Left renal cortex interstitium (tissue), 4 donors: ENCODE measurements at regions not wholly inside any gene's neighbourhood (a gene's known extent, or its start where the extent isn't known, plus 50 kb on each side); places are given as distances from the start of the nearest gene placed in this dataset.
"Not testable (repeated sequence)": the region's sequence is repeated elsewhere in the genome, so short reads cannot be mapped to it uniquely, and the experiment has no call there.

Experiments used
- DNase-seq, 4 donors: peaks; one replicate each; pipeline ENCODE4 v3.0.0-alpha.2; 2013; ENCODE audit warnings: low read depth in 4 of 4, low spot score in 2 of 4, missing footprints in 1 of 4

DNA sequence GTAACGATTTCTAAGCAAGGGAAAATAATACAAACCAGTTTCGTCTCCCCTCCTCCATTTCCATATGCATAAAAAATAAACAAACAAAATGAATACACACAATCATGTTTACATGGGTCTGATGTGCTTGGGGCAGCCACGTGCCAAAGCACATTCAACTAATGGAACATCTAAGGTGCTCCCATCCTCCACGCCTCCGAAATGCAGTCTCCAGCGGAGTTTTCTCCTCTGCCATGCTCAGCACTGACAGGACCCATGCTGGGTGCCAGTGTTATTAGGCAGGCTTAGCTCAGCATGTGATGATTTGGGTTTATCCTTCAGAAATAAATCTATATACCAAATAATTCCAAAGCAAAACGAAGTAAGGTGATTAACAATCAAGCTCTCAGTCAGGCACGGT lies 337.3 kb upstream of the ATP10A start:
- no peak for DNase-seq

DNA sequence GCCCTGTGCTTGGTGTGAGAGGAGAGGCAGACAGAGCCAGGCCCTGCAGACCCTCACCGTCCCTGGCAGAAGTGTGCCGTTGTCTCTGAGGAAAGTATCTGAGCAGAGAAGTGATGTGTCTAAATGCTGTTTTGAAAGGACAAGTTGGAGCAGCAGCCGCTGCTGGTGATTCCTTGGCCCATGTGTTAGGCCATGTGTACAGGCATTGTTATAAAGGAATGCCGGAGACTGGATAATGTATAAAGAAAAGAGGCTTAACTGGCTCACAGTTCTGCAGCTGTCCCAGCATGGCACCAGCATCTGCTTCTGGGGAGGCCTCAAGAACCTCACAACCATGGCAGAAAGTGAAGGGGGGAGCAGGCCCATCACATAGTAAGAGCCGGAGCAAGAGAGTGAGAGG lies 334.6 kb upstream of the ATP10A start:
- no peak for DNase-seq

DNA sequence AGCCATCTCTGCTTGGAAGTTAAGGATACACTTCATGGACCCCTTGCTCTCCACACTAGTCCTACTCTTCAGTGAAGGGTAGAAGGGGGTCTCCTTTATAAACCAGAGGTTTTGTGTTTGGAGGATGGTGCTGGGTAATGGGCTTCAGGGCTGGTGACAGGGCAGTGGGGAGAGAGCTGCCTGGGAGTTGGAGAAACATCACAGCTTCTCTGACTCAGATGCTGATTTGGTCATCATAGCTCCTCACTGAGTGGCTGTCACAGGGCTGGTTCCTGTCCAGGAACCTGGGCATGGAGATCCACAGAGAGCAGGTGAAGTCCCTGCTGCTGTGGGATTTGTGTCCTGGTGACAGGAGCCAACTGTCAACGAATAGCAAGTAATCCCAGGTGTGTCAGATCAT lies 333.9 kb upstream of the ATP10A start:
- DNase-seq: no peak

DNA sequence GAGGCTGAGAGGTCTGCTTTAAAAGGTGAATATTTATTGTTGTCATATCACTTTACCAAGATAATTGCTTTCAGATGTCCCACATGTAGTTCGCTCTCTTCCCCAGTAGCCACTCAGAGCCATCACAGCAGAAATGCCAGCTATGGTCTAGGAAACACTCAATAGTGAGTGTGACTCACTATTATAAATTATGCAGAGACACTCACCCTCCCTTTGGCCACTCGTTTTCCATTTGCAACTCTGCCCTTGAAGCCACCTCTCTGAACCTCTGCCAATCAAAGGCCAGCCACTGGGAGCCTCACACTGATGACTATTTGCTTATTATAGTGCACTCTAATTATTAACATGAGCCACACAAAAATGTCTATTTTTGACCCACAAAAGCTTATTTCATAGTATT lies 328.1 kb upstream of the ATP10A start:
- no peak for DNase-seq

DNA sequence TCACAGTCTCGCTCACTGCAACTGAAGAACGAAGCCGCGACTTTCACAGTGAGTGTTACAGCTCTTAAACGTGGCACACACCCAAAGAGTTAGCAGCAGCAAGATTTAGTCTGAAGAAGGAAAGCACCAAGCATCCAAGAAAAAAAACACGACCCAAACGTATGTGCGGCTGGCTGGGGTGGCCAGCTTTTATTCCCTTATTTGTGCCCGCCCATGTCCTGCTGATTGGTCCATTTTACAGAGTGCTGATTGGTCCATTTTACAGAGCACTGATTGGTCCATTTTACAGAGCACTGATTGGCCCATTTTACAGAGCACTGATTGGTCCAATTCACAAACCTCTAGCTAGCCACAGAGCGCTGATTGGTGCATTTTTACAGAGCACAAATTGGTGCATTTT lies 323.0 kb upstream of the ATP10A start:
- DNase-seq: not testable (repeated sequence)

DNA sequence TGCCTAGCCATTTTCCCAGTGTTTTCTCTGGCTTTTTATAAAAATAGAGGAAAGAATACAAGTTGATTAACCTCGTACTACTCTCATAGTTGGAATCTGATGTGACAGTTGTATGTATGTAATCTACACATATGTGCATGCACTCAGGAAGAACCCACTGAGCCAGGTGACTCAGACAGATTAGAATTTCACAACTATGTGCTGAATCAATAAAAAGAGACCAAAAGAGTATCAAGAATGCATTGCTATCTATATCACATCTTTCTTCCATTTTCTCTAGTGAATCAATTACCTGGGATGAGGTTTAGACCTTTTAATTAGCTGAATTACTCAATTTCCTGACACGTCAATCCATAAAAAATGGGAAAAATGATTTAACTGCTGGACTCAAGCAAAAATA lies 319.3 kb upstream of the ATP10A start:
- DNase-seq: no peak

DNA sequence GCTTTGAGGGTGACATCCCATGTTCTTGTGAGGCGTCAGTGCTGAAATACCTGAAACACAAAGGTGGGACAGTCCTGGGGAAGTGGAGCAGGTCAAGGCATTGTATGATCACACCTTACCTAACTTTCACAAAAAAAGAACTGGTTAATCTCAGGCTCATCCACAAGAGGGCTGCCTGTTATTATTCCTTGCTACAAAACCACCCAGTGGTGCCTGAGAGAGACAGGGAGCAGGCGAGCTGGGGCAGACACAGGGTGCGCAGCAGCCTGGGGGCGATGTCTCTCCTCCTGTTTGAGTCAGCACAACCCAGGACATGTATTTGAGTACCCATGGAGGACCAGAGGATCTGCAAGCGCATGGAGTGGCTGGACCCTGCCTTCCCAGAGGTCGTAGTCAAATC lies 316.8 kb upstream of the ATP10A start:
- DNase-seq: no peak

DNA sequence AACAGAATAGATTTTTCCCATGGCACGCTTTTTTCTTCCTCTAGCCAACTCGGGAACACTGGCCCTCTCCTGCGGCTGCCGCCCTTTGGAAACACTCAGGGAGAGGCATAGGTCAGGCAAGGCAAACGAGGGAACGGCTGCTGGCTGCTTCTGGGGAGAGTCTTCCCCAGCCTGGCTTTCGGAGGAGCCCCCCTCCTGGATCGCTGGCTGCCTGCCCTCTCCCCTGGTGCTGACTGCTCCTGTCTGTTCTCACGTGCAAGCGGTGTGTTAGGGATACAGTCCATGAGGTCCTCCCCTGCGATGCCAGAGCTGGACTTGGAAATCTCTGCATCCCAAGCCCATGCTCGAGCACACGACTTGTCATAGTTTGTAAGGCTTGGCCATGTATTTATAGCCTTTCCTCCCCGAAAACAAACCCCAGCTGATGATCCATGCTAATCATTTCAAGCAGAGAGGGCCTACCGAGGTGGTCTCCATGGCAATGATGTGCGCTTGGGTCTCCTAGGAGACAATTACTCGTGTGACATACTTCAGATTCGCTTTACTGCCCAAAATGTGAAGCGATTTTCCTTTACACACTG lies 315.6 kb upstream of the ATP10A start:
- no peak for DNase-seq

DNA sequence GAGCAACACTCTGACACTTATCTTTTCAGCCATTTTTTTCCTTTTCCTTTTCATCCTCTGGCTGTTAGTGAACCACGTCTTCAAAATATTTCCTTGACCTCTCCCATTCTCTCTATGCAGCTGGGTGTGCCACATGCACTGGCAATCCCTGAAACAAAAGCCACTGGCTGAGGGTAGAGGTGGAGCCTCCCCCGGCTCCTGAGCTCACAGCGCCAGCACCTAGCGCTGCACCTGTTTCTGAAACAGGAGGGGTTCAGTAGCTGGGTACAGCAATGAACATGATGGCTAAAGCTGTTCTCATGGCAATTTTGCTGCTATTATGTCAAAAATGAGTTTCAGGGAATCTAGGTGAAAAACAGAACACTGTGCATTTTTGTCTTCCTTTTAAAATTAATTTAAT lies 314.7 kb upstream of the ATP10A start:
- DNase-seq: no peak

DNA sequence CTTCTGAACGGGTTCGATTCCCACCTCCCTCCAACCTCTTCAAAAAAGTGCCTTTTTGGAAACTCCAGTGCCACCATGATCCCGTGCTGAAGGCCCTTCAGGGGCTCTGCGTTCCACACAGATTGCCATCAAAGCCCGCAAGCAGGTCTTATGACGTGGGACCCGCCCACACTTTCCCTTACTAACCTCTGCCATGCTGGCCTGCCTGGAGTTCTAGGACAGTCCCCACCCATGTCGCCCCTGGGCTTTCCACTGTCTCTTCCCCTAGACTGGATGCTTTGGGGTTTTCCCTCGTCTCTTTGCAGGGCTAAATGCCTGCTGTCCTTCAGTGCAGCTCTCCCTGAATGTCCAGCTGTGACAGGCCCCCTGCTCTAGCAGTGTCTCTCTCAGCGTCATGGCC lies 313.7 kb upstream of the ATP10A start:
- no peak for DNase-seq

DNA sequence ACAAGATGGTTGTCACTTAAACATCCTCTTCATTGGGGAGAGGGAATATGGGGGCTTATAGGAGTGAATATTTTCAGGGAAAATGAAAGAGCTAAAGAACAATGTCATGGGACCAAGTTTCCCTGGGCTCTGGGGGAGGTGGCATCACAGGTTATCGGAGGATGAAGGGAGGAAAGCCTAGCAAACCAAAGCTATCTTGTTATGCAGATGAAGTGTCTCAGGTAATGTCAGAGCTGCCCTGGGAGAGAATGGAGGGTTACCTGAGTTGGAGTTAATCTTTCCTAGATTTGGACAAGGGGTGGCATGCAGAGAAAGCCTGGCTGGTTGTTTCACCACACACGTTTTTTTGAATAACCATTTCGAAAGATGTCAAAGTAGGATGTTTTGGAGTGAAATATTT lies 308.1 kb upstream of the ATP10A start:
- DNase-seq: no peak

DNA sequence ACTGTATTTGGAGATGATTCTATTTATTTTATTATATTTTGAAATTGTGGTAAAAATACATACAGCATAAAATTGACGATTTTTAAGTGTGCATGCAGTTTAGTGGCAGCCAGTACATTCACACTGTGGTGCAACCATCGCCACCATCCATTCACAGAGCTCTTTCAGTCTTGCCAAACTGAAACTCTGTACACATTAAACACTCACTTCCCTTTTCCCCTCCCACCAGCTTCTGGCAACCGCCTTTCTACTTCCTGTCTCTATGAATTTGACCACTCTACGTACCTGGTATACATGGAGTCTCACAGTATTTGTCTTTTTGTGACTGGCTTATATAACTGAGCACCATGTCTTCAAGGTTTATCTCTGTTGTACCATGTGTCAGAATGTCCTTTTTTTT lies 303.3 kb upstream of the ATP10A start:
- DNase-seq: no peak

DNA sequence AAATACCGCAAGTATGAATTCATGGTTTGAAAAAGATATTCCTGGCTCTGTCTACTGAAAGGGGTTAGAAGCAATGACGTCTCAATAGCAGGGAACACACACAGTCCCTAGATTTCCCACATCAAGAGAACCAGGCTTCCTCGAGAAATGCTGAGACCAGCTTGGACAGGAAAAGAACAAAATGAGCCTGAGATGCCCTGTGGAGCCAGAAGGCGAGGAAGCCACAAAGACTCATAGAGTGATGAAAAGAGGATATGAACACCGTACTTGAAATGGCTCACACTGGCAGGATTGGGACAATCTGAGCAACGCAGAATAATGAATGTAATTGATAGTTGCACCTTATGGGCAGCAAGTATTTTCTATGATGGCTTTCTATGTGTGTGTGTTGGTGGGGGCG lies 302.4 kb upstream of the ATP10A start:
- no peak for DNase-seq

DNA sequence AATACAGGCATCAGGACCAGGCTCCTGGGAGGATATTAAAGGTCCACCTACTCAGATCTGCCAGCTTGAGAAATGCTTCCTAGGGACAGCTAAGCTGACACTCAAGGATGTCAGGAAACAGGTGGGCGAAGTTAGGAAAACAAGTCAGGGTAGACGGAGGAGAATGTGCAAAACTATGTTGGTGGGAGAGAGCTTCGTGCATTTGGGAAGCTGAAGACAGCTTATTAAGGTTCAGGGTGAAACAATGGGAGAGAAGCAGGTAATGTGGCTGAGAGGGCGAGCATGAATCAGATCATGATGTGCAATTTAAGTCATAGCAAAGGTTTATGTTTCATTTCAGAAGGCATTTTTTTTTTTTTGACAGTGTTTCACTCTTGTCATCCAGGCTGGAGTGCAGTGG lies 297.2 kb upstream of the ATP10A start:
- DNase-seq: no peak

DNA sequence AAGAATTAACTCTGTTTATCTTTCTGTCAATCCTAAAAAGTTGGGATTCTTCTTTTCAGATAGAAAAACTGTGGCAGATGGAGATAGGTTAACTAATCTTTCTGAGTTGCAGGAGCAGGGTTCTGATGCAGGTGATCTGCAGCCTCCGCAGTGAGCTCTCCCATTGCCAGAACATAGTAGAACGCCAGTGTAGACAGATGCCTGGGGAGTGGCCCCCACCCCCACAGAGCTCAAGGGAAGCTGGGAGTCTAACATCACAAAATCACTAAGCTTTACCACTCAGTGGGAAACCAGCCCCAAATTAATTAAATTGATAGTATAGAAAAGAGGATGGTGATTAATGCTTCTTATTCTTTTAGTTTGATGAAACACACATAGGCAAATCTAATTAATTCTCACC lies 295.0 kb upstream of the ATP10A start:
- no peak for DNase-seq

DNA sequence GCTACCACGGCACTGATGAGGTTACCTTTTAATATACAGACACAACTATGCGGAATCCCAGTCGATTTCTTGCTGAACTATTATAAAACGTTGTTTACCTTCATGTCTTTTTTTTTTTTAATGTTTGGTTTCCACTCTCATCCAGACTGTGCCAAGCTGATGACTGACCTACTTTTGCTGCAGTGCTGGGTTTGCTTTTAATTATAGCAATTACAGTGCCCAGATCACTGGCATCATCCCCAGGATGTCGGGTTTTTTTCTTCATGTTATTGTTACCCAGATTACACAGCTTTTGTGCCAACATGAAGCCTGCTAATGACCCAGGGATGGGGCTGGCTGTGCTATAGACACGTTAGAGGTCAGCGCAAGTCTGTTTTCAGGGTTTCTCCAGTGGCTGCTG lies 294.0 kb upstream of the ATP10A start:
- DNase-seq: no peak

DNA sequence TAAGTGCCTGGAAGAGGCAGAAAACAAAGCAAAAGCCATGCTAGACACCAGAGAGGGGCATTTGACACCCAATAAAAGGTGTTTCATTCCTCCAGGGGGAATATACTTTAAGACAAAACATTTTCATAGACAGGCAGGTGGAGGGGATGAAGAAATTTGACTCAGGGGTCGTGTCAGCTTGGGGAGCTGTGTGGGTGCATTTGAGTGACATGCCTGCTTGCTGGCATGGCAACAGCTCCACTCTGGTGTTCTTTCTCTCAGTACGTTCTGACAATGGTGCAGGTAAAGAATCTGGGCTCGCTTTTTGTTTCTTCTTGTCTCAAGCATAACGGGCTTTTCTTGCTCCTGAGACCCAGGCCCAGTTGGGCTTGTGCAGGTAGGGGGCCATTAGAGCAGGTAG lies 292.9 kb upstream of the ATP10A start:
- DNase-seq: no peak

DNA sequence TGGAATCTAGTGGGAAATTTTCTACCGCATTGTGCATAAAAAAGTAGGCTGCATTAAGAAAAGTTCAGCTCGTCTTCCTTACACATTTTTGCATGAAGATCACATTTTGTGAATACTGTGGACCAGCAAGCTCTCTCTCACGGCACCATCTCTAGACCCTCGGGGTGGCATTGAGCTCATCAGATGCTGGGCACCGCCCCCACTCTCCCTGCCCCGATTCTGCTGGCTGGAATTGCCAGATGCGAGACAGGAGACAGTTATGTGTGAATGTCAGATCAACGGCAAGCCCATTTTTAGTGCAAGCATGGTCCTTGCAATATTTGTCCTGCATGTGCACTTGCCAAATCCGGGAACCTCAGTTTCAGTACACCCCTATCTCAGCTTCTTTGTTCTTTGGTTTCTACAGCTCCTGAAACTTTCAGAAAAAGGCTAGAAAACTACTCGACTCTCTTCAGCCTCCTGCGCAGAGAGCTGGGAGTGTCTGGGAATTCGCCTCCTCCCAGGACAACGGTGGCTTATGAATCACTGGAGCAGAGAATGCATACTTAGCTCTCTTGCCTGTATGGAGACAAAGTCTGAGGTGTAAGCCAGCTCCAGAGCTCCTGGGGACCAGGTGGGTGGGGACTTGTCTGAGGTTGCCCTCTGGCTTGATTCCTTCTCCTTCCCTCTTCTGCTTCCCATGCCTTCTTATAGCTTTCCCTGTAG lies 285.2 kb upstream of the ATP10A start:
- DNase-seq: no peak

DNA sequence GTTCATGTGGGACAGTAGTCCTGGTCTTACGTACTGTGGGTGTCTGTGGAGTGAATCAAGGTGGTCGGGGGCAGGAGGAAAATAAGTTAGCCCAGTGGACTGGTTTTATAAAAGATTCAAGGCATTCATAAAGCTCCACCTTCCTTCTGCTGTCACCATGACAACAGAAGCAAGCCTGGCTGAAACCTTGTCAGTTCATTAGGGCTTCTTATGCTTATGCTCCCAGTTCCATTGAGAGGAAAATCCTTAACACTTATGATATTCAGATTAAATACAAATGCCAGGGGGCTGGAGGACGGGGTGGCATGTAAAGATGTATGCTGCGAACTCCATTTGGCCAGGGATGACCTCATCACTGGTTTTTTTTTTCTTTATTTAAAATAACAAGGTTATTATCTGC lies 283.1 kb upstream of the ATP10A start:
- no peak for DNase-seq

DNA sequence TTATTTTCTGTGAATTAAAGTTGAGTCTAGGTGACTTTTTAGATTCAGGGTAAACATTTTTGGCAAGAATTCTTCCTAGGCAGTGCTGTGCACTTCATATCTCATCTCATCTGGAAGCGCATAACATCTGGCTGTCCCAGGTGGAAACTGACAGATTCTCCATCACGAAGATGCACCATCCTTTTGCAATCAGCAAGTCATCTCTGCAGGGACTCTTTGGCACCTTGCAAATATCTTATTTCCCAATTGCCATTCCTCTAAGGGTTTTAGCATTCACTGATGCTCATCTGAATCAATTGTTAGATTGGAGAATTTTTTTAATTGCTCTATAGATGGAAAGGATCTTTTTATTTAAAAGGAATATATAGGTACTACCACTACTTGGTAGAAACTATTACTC lies 282.7 kb upstream of the ATP10A start:
- DNase-seq: no peak

DNA sequence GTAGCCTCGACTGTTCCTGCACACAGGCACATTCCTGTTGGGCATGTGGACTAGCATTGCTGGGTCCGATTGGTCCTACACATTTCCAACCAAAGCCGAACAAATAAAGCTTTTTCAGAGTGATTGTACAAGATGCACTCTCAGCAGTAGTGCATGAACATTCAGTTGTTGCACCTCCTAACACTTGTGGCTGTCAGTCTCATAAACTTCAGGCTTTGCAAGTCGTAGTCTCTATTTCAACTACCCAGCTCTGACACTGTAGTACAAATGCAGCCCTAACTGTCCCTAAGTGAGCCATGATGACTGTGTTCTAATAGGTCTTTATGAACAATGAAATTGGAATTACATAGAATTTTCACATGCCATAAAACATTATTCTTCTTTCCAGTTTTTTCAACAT lies 281.7 kb upstream of the ATP10A start:
- DNase-seq: no peak

DNA sequence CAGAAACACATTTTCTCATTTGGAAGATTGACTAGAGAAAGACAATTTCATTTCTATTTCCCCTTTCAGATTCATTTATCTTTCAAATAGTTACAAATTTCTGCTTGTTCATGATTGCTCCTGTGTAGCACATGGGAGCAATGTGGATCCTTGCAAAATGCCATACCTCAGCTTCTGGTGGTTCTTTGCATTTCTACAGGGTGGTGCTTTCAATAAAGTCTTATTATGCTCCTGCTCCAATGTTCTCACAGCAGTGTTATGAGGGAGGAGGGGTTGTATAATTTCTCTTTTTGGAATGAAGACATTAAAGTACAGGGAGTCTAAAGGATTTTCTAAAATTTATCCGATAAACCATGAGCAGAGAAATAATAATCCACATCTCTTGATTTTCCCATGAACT lies 280.1 kb upstream of the ATP10A start:
- no peak for DNase-seq

DNA sequence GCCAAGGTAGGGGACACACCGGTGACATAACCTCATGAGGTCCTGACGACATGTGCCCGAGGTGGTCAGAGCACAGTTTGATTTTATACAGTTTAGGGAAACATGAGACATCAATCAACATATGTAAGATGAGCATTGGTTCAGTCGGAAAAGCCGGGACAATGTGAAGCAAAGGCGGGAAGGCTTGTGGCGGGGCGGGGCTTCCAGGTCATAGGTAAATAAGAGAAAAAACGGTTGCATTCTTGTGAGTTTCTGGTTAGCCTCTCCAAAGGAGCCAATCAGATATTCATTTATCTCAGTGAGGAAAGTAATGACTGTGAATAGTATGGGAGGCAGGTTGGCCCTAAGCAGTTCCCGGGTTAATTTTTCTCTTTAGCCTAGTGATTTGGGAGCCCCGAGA lies 271.7 kb upstream of the ATP10A start:
- DNase-seq: no peak
